ENCODE measurements at regions not wholly inside any gene's neighbourhood (a gene's known extent, or its start where the extent isn't known, plus 50 kb on each side); places are given as distances from the start of the nearest gene placed in this dataset.
"Not testable (repeated sequence)": the region's sequence is repeated elsewhere in the genome, so short reads cannot be mapped to it uniquely, and the experiment has no call there.

DNA sequence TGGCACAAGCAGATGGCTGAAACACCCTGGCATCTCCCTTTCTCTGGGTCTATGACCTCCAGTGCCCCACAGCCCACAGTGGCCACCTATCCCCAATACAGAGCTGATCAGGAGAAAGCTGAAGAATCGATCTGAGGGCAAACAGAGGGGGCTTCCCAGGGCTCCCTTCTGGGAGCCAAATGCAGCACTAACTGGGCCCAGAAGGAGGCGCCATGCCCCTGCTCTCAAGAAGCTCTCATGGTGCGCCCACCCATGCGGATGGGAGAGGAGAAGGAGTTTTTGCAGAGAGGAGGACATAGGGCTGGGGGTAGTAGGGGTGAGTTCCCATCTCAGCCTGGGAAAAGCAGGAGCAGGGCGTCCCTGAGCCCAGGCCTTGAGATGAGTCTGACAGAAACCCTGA lies 787.3 kb upstream of the RAB6C start:
- TF ChIP-seq, protein P1, sequence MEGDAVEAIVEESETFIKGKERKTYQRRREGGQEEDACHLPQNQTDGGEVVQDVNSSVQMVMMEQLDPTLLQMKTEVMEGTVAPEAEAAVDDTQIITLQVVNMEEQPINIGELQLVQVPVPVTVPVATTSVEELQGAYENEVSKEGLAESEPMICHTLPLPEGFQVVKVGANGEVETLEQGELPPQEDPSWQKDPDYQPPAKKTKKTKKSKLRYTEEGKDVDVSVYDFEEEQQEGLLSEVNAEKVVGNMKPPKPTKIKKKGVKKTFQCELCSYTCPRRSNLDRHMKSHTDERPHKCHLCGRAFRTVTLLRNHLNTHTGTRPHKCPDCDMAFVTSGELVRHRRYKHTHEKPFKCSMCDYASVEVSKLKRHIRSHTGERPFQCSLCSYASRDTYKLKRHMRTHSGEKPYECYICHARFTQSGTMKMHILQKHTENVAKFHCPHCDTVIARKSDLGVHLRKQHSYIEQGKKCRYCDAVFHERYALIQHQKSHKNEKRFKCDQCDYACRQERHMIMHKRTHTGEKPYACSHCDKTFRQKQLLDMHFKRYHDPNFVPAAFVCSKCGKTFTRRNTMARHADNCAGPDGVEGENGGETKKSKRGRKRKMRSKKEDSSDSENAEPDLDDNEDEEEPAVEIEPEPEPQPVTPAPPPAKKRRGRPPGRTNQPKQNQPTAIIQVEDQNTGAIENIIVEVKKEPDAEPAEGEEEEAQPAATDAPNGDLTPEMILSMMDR (IDR thresholded peaks at IDR 0.05; ENCODE audit: insufficient read depth, low read depth, low read length) = no peak

DNA sequence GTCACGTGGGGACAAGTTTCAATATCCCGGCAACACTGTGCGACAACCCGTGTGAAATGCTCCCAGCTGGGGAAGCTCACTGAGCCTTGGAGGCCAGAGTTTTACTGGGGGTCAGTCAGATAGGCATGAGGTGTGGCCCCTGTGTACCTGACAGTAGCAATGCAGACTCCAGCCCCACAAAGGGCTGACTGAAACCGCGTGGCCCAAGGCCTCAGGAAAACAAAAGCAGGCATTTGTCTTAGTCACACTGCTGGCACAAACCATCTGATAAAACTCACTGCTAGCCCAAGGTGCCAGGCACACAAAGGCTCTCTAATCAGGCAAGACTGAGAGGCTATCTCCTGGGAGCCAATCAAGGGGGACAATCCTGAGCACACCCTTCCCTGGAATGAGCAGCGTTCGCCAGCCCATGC lies 786.6 kb upstream of the RAB6C start:
- H3K4me3 ChIP-seq (ENCODE audit: low read depth, low read length) = no peak overlapping the region
- no peak for DNase-seq (ENCODE audit: low read depth)
- TF ChIP-seq, protein P1 (IDR thresholded peaks at IDR 0.05; ENCODE audit: insufficient read depth, low read depth, low read length) = no peak

More for the DNA sequence above, 787.3 kb upstream of the RAB6C start:
- no peak overlapping the region for H3K4me3 ChIP-seq (ENCODE audit: low read depth, low read length)
- no peak for DNase-seq (ENCODE audit: low read depth)

DNA sequence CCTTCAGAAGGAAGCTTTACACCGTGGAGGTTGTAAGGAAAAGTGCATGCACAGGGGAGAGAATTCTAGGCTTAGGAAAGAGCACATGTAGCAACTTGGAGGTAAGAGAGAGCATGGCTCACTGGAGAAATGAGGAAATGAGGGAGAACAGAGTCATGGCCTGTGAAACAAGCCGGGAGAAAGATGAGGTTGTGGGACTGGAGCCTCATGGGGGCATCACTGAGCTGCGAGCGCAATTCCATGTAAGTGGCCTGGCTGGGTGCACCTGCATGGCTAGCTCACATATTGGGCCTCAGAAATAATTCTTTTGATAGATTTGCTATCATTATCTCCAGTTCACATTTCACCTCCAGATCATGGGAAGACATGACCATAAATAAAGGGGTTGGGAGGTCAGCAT lies 785.5 kb upstream of the RAB6C start:
- no peak overlapping the region for H3K4me3 ChIP-seq (ENCODE audit: low read depth, low read length)
- TF ChIP-seq, protein P1 (IDR thresholded peaks at IDR 0.05; ENCODE audit: insufficient read depth, low read depth, low read length) = no peak
- DNase-seq (ENCODE audit: low read depth) = no peak

DNA sequence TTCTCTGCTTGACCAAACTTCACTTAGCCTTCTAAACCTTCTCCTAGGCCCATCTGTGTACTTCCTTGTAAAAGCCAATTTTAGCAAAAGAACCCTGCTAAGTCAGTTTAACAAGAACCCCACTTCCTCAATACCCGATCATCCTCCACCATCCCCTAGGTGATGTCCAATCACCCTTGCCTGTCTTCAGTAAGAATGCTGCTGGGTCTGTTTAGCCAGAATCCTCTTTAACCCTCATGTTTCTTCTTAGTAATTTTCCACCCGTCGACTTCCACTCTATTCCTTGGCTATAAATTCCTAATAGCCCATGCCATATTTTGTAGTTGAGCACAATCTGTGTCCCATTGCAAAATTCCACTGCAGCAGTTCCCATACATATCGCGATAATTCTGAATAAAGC lies 780.0 kb upstream of the RAB6C start:
- DNase-seq (ENCODE audit: low read depth) = no peak
- TF ChIP-seq, protein P1 (IDR thresholded peaks at IDR 0.05; ENCODE audit: insufficient read depth, low read depth, low read length) = no peak
- H3K4me3 ChIP-seq (ENCODE audit: low read depth, low read length) = no peak overlapping the region

DNA sequence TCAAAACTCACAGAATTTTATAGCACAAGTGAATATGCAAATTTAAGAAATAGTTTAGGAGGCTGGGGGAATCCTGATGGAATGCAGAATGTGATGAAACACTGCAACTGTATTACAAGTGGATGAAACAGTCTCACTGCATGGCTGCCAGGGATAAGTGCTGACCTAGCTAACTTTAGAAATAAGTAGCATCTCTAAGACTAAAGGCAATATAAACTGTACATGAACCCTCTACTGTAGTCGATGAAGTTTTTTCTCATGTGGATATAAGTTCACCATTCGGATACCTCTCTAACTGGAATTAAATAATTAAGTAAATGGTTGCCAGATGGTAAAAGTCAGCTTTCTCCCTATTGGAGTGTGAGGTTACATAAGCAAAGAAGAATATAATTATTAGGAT lies 777.8 kb upstream of the RAB6C start:
- no peak overlapping the region for H3K4me3 ChIP-seq (ENCODE audit: low read depth, low read length)
- no peak for DNase-seq (ENCODE audit: low read depth)
- TF ChIP-seq, protein P1 (IDR thresholded peaks at IDR 0.05; ENCODE audit: insufficient read depth, low read depth, low read length) = no peak

DNA sequence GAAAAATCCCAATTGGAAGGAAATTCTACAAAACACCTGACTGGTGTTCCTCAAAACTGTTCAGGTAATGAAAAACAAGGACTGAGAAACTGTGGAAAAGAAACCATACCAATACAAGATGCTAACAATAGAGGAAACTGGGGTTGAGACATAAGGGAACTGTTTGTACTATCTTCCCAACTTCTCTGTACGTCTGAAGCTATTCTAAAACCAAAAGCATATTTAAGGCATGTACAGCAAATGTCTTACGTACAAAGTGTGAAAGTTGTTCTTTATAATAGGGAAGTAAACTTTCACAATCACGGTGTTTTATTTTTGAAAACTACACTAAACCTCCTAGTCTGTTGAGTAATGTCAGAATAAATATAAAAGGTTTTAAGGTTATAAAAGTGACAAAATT lies 776.1 kb upstream of the RAB6C start:
- DNase-seq (ENCODE audit: low read depth) = no peak
- no peak overlapping the region for H3K4me3 ChIP-seq (ENCODE audit: low read depth, low read length)
- TF ChIP-seq, protein P1 (IDR thresholded peaks at IDR 0.05; ENCODE audit: insufficient read depth, low read depth, low read length) = no peak

DNA sequence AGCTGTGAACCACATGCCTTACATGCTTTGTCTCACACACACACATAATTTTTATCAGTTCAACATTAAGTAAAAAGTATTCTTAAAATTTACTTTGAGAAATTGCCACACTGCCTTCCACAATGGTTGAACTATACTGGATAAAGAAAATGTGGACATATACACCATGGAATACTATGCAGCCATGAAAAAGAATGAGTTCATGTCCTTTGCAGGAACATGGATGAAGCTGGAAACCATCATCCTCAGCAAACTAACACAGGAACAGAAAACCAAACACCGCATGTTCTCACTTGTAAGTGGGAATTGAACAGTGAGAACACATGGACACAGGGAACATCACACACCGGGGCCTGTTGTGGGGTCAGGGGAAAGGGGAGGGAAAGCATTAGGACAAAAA lies 774.9 kb upstream of the RAB6C start:
- not testable (repeated sequence) for H3K4me3 ChIP-seq (ENCODE audit: low read depth, low read length); DNase-seq (ENCODE audit: low read depth)

Measured in fibroblast of villous mesenchyme (primary cell).